GM12891 (cell line): ENCODE measurements at regions not wholly inside any gene's neighbourhood (a gene's known extent, or its start where the extent isn't known, plus 50 kb on each side); places are given as distances from the start of the nearest gene placed in this dataset.

Experiments used
- PAX5 ChIP-seq: IDR thresholded peaks from 2 replicates; pipeline ENCODE4 v1.6.1; 2011; ENCODE audit warnings: low read length, moderate library complexity, mild to moderate bottlenecking; ENCODE audit not compliant: insufficient read depth, severe bottlenecking
- POLR2A ChIP-seq: IDR thresholded peaks from 2 replicates; pipeline ENCODE4 v1.6.1; 2011; ENCODE audit warnings: low read depth, low read length, control low read depth
- POLR2AphosphoS5 ChIP-seq: IDR thresholded peaks from 2 replicates; pipeline ENCODE4 v1.6.1; 2011; ENCODE audit warnings: low read depth, low read length, control low read depth
- SPI1 ChIP-seq: IDR thresholded peaks from 2 replicates; pipeline ENCODE4 v1.6.1; 2011; ENCODE audit warnings: low read depth, low read length, control low read depth
- TAF1 ChIP-seq: IDR thresholded peaks from 2 replicates; pipeline ENCODE4 v1.6.1; 2011; ENCODE audit warnings: low read depth, low read length, control low read depth

GRCh38 chr4:30207389-30207788, 512.8 kb upstream of the PCDH7 start:
- TF ChIP-seq PAX5 = no peak
- no peak for TF ChIP-seq POLR2A
- TF ChIP-seq POLR2AphosphoS5 = no peak
- no peak for TF ChIP-seq SPI1
- no peak for TF ChIP-seq TAF1
